Activated gamma-delta T cell treated with Interleukin-2 at 50 U/mL for 16 hours (primary cell): ENCODE measurements at regions not wholly inside any gene's neighbourhood (a gene's known extent, or its start where the extent isn't known, plus 50 kb on each side); places are given as distances from the start of the nearest gene placed in this dataset.
"Not testable (repeated sequence)": the region's sequence is repeated elsewhere in the genome, so short reads cannot be mapped to it uniquely, and the experiment has no call there.

ENCODE experiments used
- DNase-seq: peaks from one replicate; pipeline ENCODE4 v3.0.0-alpha.2; 2020

DNA sequence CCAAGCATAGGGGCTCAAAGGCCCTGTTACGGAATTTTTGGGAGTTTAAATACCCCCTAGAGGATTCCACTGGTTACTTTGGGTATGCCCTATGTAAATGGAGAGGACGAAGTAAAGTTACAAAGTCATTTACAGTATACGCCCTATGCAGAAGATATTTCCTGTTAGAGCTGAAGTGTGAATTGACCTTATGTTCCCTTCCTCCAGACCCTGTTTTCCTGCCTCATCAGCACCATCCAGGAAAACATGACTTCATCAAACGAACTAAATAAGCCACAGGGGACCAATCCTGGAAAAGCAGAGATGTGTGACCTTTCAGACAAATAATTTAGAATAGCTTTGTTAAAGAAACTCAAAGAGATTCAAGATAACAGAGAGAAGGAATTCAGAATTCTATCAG is 177.4 kb downstream of the SQOR start:
- no peak for DNase-seq

DNA sequence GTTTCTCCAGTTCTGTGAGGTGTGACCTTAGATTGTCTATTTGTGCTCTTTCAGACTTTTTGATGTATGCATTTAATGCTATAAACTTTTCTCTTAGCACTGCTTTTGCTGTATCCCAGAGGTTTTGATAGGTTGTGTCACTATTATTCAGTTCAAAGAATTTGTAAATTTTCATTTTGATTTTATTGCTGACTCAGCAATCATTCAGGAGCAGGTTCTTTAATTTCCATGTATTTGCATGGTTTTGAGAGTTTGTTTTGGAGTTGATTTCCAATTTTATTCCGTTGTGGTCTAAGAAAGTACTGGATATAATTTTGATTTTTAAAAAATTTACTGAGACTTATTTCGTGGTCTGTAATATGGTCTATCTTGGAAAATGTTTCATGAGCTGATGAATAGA is 182.7 kb downstream of the SQOR start:
- not testable (repeated sequence) for DNase-seq

DNA sequence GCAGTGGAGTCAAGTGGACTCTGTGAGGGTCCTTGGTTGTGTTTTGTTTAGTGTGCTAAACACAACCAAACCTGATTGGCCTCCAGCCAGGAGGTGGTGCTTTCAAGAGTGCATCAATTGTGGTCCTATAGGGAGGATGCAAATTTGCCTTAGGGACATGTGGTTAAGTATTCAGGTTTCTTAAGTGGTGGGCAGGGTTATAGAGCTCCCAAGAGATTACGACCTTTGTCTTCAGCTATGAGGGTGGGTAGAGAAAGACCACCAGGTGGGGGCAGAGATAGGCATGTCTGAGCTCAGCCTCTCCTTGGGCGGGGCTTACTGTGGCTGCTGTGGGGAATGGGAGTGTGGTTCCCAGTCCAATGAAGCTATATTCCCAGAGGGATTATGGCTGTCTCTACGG is 186.6 kb downstream of the SQOR start:
- DNase-seq: no peak

DNA sequence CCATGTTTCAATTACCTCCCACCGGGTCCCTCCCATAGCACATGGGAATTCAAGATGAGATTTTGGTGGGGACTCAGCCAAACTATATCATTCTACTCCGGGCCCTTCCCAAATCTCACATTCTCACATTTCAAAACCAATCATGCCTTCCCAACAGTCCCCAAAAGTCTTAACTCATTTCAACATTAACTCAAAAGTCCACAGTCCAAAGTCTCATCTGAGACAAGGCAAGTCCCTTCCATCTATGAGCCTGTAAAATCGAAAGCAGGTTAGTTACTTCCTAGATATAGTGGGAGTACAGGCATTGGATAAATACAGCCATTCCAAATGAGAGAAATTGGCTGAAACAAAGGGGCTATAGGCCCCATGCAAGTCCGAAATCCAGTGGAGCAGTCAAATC is 188.1 kb downstream of the SQOR start:
- not testable (repeated sequence) for DNase-seq

DNA sequence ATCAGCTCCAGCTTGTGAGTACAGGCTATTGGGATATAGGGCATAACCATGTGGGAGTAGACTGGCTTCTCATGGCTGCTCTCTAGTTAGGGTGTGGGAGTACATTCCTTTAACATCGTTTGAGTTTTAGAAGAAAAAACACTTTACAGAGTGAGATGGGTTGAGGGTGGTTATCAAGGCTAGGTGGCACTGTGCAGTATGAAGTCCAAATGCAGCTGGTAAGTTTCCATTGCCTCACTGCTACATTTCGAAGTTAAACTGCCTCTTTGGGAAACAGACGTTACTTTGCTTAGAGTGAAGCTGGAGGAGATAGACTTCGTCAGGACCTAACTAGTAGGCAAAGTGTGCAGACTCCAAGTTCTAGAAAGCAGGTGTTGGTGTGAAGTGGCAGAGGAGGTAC is 192.4 kb downstream of the SQOR start:
- DNase-seq: no peak

DNA sequence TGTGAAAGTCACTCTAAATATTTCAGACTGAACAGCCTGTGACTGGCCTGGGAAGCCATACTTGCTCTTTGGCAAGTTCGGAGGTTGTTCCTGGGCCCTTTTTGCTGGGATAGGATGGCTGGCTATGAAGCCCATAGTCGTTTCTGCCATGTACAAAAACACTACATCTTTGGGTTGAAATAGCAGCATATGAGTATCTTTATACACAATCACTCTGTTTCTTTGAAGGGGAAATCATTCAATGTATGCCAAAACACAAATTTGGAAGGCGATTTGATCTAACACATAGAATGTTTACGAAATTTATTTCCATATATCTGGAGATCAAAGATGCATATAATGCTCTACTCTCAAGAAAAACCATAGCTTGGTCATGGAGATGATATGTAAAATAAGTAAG is 192.9 kb downstream of the SQOR start:
- DNase-seq: no peak

DNA sequence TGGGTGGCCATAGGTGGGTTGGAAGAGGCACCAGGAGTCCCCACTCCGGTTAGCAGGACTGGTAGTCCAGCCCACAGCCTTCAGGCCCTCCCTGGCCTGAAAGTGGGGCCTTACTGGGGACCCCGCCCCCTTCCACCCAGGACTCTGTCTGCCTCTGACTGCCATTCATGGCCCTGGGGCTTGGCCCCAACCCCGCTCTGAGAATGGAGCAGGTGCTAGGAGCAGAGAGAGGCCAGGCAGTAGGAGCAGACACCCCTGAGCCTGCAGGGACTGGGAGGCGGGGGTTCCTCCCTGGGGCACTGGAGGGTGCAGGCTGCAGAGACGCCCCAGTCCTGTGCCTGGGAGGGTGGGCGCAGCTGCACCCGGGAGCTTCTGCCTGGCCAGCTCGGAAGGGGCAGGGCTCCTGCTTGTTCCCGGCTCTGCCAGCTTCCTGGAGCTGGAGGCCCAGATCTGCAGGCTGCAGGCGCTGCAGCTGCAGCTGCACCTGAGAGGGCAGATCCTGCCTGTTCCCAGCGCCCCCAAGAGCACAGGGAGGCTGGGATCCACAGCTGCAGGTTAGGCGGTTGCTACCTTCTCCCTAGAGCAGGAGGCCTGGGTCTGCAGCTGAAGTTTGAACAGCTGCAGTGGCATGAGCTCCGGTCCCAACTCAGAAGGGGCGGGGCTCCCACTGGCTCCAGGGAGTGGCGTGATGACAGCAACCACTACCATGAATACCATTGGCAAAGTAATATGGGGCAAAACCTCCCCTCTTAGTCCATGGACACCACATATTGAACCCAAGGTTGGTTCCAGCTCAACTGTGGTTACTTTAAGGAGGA is 194.7 kb downstream of the SQOR start:
- no peak for DNase-seq

DNA sequence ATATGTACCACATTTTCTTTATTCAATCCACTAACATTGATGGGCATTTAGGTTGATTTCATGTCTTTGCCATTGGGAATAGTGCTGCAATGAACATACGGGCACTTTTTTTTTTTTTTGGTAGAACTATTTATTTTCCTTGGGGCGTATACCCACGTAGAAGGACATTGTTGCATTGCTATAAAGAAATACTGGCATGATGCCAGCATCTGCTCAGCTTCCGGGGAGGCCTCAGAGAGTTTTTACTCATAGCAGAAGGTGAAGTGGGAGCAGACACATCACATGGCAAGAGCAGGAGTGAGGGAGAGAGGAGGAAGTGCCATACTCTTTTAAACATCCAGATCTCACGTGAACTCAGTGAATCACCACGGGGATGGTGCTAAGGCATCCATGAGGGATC is 197.0 kb downstream of the SQOR start:
- DNase-seq: no peak

DNA sequence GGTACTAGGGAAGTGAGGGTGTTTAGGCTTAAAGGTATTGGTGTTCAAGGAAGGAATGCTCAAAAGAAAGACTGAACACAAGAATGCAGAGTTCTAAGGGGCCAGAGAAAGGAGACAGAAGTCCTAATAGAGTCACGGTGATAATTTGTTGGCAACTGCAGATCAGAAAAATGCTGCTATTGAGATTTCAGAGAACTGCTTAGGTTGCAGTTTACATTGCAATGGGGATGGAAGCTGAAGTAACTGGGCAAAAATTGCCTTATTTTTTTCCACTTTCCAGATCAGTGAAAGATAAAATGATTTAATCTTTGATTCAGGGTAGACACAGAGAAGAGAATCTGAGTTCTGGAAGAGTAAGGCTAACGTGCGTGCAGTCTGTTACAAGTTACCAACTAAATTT is 199.8 kb downstream of the SQOR start:
- DNase-seq: no peak

DNA sequence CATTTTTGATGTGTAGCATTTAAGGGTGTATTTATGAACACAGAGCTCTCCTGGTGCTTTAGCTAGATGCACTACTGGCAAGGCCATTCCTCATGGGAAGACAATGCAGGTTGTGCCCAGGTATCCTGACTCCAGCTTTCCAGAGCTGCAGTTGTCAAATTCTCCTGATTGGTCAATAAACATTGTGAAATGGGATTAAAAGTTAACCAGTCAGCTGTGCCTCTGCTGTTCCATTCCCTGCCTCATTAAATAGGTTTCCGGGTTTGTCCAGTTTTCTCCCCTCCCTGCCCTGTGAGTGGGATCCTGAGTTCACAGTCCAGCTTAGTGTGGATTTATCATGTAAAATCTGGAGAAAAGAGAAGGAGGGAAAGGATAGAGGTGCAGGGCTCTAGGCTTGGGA is 207.3 kb downstream of the SQOR start:
- DNase-seq: no peak

DNA sequence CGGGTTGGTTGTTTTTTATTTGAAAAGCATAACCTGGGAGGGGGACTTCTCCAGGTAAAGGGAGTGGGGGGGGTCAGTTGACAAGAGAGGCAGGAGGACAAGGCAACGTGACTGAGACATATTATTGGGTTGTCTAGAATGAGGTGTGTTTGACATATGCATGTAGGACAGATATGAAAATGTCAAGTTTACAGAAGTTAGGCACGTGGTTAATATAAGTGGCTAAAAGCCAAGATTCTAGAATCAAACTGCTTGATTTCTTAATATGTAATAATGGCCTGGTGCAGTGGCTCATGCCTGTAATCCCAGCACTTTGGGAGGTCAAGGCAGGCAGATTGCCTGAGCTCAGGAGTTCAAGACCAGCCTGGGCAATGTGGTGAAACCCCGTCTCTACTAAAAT is 212.8 kb downstream of the SQOR start:
- DNase-seq: no peak

DNA sequence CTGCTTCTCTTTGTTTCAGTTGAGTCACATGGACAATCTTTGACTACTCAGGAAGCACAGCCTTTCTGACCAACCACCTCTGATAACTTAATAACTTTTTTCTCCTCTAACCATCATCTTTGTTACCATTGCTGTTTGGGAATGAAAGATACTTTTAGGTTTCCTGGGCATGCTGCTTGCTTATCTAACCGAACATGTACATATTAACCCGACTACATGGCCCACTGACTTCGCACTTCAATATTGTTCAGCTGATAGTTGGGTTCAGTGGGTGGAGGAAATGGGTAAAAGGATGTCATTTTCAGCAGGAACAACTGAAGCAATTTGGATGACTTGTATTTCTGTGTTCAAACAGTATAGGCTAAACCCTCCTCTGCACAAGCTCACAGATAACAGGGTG is 214.3 kb downstream of the SQOR start:
- no peak for DNase-seq

DNA sequence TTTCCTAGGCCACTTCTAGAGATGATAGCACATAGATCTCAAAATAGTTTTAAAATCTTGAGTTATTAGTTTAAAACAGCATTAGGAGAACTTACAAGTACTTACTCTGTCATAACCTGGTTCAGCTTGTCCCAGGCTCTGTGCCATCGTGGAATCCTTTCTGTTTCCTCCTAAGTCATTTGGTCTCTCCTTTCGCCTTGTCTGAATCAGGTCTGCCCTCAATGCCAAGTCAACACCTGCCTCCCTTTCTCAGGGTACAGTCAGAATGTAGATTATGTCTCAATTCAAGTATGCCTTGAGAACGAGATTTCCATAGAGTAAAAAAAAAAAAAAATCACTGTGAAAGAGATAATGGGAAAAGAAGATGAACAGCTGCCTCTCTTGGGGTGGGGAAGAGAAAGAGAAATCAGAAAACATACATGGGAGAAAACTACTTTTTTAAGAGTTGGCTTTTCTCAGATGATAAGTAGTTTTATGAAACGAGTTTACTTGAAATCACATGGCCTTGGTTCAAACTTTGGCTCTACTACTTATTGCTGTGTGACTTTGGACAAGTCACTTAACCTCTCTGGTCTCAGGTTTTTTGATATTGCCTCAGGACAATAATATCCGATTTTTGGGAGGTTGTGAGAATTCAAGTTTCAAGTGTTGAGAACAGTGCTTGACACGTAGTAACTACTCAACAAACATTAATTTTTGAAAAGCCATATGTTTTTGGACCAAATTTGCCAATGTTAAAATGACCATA is 219.8 kb downstream of the SQOR start:
- no peak for DNase-seq

DNA sequence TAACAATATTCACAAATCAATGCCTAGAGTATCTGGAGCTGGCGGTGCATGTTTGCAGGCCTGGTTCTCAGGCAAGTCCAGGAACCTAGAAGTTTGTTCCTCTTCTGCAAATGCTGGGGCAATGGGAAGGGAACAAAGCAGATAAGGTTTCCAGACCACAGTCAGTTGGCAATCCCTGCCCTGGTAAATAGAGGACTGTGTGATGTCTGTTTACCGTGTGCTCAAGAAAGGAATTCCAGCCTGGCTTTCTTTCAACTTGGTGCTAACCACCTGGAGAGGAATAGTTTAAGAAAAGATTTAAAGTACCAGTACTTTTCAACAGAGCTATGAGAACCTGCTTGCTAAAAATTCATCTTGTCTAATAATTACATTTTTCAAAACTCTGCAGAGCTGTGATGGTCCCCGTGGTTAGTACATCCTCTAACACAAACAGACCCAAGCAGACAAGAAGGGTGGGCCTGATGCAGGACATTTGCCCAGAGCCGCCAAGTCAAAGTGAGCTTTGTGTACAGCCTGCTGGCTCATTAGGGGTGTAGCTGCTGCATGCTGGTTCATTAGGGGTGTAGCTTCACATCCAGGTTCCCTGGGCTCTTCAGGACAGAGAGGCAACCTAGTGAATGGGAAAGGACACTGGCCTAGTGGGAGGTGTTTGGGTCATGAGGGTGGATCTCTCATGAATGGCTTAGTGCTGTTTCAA is 220.5 kb downstream of the SQOR start:
- no peak for DNase-seq

DNA sequence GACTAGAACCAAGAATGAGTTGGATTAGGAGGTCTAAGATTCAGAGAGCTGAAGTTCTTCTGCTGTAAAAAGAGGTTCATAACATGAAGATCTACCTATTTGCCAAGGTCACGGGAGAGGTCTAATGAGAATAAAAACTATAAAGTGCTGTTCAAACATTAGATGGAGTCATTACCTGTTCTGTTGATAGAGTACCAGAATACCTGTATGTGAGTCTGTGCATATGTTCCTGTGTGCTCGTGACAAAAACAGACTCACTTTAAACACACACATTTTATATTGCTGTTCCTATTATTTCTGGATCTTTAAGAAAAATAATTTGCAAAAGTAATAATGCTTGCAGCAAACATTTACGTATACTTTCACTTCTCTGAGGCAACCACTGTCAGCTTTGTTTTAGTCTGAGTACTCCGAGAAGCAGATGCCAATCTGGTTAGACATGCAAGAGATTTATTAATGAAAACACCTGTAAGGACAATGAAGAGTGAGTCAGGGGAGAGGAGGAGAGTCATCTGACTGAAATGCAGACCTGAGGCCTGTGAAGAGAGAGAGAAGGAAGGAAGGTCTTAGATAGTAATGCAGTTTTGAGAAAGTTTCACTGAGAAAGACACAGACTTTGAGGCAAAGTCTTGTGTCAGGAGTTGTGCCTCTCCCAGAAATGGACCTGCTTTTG is 221.2 kb downstream of the SQOR start:
- no peak for DNase-seq

DNA sequence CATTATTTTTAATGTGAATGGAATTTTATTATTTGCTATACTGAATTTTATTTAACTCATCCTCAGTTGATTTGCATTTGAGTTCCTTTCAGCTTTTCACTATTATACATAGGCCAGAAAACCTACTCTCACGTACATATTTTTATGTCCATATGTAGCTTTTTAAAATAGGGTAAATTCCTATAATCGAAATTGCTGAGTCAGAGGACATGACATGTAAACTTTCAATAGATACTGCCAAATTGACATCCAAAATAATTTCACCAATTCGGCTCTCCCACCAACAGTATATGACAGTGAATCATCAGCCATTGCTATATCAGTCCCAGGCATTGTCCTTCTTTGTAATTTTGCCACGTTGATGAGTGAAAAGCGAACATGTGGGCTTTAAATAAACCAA is 222.5 kb downstream of the SQOR start:
- DNase-seq: no peak

DNA sequence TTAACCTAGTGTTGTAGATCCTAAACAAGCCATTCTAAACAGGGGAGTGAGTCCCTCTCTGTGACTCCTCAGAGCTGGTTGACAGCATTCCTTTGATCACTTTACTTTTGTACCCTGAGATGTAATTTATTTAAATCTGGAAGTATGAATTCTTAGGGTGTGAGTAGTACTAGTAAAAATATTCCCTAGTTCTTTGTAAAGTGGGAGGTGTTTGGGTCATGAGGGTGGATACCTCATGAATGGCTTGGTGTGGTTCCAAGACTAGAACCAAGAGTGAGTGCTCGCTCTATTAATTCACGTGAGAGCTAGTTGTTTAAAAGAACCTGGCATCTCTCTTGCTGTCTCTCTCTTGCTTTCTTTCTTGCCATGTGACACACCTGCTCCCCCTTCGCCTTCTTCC is 223.7 kb downstream of the SQOR start:
- DNase-seq: no peak

DNA sequence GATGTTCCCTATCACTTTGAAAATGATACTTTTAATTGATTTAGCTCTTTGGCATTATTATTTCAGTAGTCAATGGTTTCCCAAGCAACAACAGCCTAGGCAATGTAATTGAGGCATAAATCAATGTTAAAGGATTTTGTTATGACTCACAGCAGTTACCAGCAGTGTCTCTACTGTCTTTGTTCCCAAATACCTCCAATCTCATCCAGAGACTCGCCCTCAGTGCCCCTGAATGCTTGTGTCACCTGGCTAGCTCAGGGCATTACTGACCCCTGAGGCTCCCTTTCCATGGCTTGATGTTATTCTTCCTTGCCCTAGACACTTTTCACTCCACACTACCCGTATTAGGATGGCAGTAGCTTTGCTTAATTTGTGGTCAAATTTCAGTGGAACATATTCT is 227.2 kb downstream of the SQOR start:
- no peak for DNase-seq

DNA sequence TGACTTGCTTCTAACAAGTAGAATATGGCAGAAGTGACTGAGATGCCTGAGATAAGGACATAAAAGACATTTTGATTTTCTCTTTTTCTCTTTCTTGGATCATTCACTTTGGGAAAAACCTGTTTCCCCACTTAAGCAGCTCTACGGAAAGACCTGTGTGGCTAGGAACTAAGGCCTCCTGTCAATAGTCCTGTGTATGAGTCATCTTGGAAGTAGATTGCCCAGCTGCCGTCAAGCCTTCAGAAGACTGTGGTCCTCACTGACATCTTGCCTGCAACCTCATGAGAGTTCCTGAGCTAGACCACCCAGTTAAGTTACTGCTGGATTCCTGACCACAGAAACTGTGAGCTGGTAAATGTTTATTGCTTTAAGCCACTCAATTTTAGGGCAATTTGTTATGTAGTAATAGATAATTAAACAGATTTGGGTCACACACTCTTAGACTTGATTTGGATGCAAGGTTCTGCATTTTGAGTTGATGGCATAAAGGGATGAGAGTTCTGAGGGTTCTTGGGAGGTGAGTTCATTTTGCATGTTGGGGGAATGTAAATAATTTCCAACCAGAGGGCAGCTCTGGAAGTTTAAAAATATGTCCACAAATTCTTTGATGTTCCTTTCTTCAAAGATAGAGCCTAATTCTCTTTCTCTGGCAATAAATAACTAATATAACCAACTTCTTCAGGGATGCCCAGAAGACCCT is 229.2 kb downstream of the SQOR start:
- DNase-seq: no peak

DNA sequence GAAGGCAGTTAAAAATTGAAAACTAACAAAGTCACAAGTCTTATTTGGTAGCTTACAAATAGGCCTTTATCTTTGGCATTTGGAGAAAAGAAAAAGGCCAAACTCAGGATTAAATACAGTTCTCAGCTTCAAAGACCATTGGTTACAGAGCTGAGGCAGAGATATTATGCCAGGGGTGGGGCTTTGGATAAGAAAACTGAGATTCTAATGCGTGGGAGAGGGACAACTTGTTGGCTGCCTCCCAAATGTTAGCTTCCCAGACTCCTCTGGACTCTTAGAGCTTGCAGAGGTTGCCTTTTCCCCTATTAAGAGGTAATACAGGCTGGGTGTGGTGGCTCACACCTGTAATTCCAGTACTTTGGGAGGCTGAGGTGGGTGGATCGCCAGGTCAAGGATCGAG is 231.8 kb downstream of the SQOR start:
- no peak for DNase-seq

DNA sequence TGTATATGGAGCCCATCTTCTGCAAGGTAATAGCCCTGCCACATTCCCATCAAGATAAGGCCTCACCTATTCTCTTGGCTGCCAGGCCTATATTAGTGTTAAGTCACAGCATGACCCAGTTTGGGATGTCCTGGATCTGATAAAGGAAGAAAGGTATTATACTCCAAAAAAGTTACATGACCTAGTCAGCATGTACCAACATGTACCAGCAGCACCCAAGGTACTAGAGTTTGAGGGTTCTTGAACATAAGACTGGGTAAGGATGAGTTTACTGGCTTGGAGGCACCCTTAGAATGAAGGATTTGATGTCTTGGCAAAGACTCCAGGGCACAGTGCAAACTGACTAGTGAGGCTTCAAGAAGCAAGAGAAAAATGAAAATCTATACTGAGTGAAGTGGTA is 232.5 kb downstream of the SQOR start:
- DNase-seq: no peak

DNA sequence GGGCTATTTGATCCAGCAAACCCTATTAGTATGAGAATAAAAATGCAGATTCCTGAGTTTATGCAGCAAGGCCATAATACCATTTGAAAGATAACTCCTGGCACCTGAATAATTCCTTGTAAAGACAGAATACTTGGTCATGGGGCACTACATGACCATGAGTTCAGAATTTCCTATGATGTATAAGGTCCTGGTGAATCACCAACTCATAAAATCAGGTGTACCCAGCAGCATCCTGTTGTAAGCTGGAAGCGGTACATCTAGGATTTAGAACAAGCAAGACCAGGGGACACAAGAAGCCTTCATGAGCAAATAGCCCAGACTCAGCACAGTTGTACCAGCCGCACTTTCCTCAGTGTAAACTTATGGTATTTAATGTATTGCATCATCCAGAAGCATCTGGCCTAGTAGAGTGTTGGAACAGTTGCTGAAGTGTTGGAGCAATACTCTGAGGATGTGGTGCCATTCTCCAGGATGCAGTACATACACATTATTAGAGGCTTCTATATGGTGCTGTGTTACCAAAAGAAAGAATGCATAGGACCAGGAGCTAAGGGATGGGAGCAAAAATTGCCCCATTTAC is 233.4 kb downstream of the SQOR start:
- DNase-seq: no peak
